Activated T-cell treated with anti-CD3 and anti-CD28 coated beads, Interleukin-2, amount 50 U/mL, for 72 hours (primary cell): ENCODE measurements at regions not wholly inside any gene's neighbourhood (a gene's known extent, or its start where the extent isn't known, plus 50 kb on each side); places are given as distances from the start of the nearest gene placed in this dataset.
A peak's percentile ranks its signal among the peaks of the same experiment; 100 is the strongest.
"Not testable (repeated sequence)": the region's sequence is repeated elsewhere in the genome, so short reads cannot be mapped to it uniquely, and the experiment has no call there.

Source experiments
- ATAC-seq, 2 donors: fragments of 150-1000 bp; cut with Tn5 transposase; replicated peaks in 1 of 2; 2 replicates each; pipeline ENCODE4 v1.10.0; 2021; ENCODE audit warnings: moderate library complexity in 2 of 2, mild to moderate bottlenecking in 1 of 2
- DNase-seq, 2 donors: peaks; one replicate each; pipeline ENCODE4 v3.0.0; 2021 to 2022; ENCODE audit warnings: mixed read lengths in 1 of 2
- H3K27ac Mint-ChIP-seq: one replicate; pipeline ENCODE4 v1.8.0; 2022; ENCODE audit warnings: mild to moderate bottlenecking, moderate library complexity, mixed read lengths
- H3K27me3 Mint-ChIP-seq: one replicate; pipeline ENCODE4 v1.8.0; 2022; ENCODE audit warnings: low read depth, mixed read lengths
- H3K36me3 Mint-ChIP-seq, 2 donors: one replicate each; pipeline ENCODE4 v1.8.0; 2022; ENCODE audit warnings: mixed read lengths in 2 of 2, mild to moderate bottlenecking in 1 of 2; ENCODE audit not compliant: insufficient read depth in 2 of 2
- H3K4me1 Mint-ChIP-seq: one replicate; pipeline ENCODE4 v1.8.0; 2022; ENCODE audit warnings: low read depth, mixed read lengths
- H3K4me3 Mint-ChIP-seq, 2 donors: one replicate each; pipeline ENCODE4 v1.8.0; 2022; ENCODE audit warnings: mild to moderate bottlenecking in 2 of 2, mixed read lengths in 2 of 2, moderate library complexity in 2 of 2
- H3K9me3 Mint-ChIP-seq, 2 donors: one replicate each; pipeline ENCODE4 v1.8.0; 2022; ENCODE audit warnings: mixed read lengths in 2 of 2

DNA sequence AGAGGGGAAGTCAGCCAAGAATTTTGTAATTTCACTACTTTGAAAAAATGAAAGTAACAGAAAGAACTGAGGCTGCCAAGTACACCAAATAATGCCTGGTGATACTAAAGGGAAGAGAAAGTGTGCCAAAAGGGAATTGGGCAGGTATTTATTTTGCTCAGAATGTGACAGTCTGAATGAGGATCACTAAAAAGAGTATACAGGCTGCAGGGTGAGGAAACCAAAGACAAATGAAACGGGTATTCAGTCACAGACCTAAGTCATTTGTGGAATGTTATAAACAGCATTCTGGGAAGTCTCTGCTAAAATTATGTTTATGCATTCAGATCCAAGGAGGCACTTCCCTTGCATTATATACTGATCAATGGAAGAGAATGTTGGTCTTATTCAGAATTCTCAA, 418.6 kb upstream of the SLC39A10 start:
- ATAC-seq (no peak), DNase-seq (no peak)
- Mint-ChIP-seq H3K36me3 (peaks cover 0 to 2% of the 10 kb centered on the region in 2 donors), H3K9me3 (peaks cover 2% of the 10 kb centered on the region in 2 donors), H3K4me3 (no peak overlapping the region), H3K27ac (no peak overlapping the region), H3K27me3 (no peaks in the 10 kb centered on the region), H3K4me1 (no peaks in the 10 kb centered on the region)

DNA sequence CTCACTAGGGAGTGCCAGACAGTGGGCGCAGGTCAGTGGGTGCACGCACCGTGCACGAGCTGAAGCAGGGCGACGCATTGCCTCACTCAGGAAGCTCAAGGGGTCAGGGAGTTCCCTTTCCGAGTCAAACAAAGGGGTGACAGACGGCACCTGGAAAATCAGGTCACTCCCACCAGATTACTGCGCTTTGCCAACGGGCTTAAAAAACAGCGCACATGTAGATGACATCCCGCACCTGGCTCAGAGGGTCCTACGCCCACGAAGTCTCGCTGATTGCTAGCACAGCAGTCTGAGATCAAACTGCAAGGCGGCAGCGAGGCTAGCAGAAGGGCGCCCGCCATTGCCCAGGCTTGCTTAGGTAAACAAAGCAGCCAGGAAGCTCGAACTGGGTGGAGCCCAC, 428.5 kb upstream of the SLC39A10 start:
- H3K9me3 Mint-ChIP-seq, result peaks cover 0 to 13% of the 10 kb centered on the region in 2 donors
- not testable (repeated sequence) for H3K27ac Mint-ChIP-seq, H3K27me3 Mint-ChIP-seq, H3K4me1 Mint-ChIP-seq, H3K36me3 Mint-ChIP-seq, DNase-seq, ATAC-seq, H3K4me3 Mint-ChIP-seq

DNA sequence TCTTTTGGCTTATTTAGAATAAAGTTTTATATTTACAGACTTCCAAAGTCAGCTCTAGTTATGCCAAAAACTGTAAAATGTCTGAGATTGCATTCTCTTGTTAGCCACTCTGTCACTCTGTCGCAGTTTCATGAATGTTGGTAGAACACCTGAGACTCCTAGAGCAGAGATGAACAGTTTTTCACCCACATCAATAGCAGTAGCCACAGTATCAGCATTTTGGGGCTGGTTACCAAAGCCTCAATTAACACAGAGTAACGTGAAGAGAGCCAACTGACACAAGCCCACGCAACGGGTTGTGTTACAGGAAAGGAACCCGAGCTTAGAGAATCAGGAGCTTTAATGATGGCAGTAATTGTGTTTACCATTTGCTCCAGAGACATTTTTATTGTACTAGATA, 443.0 kb upstream of the SLC39A10 start:
- ATAC-seq (no peak), DNase-seq (no peak)
- no peaks in the 10 kb centered on the region for H3K36me3 Mint-ChIP-seq
- H3K4me1 Mint-ChIP-seq, result no peaks in the 10 kb centered on the region
- no peak overlapping the region for H3K4me3 Mint-ChIP-seq
- H3K9me3 Mint-ChIP-seq, result no peaks in the 10 kb centered on the region
- no peak overlapping the region for H3K27ac Mint-ChIP-seq
- H3K27me3 Mint-ChIP-seq, result no peaks in the 10 kb centered on the region

DNA sequence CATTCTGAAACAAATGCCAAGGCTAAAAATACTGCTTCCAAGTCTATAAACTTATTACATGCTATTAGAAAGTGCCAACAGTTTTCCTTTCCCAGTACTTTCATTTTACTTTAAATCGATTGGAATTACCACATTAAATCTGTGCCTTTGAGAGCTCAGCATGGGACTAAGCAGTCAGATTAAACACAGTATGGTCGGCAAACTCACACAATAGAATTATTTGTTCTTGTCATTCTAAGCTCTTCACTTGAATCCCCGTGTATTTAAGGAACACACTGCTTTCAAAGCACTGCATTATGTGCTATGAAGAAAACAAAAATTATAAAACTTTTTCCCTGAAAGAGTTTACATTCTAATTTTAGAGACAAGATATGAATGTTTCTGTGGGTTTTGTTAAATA, 444.4 kb upstream of the SLC39A10 start:
- no peak overlapping the region for H3K27ac Mint-ChIP-seq
- no peaks in the 10 kb centered on the region for H3K4me1 Mint-ChIP-seq
- ATAC-seq (no peak), DNase-seq (no peak)
- H3K36me3 Mint-ChIP-seq, result no peaks in the 10 kb centered on the region
- H3K4me3 Mint-ChIP-seq, result no peak overlapping the region
- peaks cover 0 to 3% of the 10 kb centered on the region in 2 donors for H3K9me3 Mint-ChIP-seq
- H3K27me3 Mint-ChIP-seq, result no peaks in the 10 kb centered on the region

DNA sequence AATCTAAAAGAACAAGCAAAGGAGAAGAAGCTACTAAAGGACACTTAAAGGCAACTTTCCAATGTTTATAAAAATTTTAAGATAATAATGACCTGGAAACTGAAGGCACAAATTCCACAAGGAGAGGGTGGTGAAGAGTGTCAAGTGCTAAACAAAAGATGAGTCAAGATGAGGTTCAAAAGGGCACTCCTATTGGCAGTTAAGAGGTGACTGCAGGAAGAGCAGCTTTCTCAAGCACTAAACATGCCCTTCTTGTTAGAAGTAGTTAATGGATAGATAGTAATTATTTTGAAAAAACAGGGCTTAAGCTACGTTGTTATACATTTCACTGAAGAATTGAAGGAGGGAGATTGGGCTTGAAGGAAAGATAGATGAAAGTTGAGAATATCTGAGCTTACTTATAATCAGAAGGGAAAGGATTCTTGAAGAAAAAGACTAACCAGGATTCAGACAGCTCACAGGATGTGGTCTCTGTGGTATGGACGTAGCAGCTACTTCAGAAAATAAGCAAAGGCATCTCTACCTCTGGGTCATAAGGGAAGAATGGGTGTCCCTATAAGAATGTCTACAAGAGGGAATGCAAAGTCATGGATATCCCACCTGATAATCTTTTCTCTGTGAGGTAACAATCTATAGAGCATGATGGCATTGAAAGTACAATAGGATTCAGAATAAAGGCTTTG, 454.7 kb upstream of the SLC39A10 start:
- ATAC-seq (peak; percentile 63 to 72), DNase-seq (peak in 1 of 2 donors; percentile 4)
- H3K4me3 Mint-ChIP-seq, result no peak overlapping the region
- H3K36me3 Mint-ChIP-seq, result no peaks in the 10 kb centered on the region
- H3K9me3 Mint-ChIP-seq, result no peaks in the 10 kb centered on the region
- no peaks in the 10 kb centered on the region for H3K27me3 Mint-ChIP-seq
- H3K4me1 Mint-ChIP-seq, result peaks cover 13% of the 10 kb centered on the region
- H3K27ac Mint-ChIP-seq, result peak overlapping the region; percentile 27

DNA sequence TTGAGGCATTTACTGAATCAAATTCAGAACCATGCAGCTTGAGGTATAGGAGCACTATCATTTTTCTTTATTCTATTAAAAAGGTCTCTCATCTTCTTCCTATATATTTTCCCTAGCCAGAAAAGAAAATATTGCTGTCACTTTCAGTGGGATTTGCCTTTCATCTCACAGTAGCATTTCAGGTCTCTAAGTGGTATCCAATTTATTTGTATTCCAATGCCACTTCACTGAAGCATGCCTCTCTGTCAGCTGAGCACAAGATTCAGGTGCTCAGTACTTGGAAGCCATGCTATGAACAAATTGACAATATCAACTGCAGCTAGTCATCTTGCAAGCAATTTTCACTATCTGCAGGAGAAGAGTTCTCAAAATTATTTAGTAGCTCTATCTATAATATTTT, 457.2 kb upstream of the SLC39A10 start:
- ATAC-seq (no peak), DNase-seq (no peak)
- Mint-ChIP-seq H3K27ac (no peak overlapping the region), H3K9me3 (no peaks in the 10 kb centered on the region), H3K4me3 (no peak overlapping the region), H3K27me3 (no peaks in the 10 kb centered on the region), H3K4me1 (peaks cover 13% of the 10 kb centered on the region), H3K36me3 (no peaks in the 10 kb centered on the region)

DNA sequence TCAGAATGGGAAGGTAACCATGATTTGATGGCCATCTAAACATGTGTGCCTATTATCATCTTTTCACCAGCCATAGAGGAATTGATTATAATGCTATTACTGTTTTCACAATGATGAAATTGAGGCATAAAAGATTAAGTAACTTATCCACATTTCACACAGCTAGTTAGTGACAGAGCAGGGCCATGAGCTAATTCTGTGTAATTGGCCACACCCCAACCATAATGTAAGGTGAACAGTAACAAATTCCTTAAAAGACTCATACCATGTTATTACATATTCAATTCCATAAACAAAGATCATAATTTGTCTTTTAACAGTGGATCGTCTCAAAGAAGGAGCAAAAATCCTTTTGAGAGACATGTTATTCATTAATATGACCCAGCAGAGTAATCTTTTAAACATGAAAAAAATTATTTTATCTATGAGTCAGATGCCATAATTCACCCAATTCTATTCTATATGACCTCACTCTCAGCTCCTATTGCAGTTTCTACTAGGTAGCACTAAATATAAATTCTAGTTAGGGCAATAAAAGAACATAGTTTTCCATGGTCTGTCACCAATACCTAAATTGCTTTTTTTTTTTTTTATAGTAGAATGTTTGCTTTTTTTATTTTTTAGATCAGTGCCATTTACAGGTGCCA, 475.8 kb upstream of the SLC39A10 start:
- no peak overlapping the region for H3K27ac Mint-ChIP-seq
- H3K27me3 Mint-ChIP-seq, result no peaks in the 10 kb centered on the region
- ATAC-seq, result no peak
- no peaks in the 10 kb centered on the region for H3K9me3 Mint-ChIP-seq
- no peak overlapping the region for H3K4me3 Mint-ChIP-seq
- peaks cover 0 to under 1% of the 10 kb centered on the region in 2 donors for H3K36me3 Mint-ChIP-seq
- no peaks in the 10 kb centered on the region for H3K4me1 Mint-ChIP-seq
- no peak for DNase-seq

DNA sequence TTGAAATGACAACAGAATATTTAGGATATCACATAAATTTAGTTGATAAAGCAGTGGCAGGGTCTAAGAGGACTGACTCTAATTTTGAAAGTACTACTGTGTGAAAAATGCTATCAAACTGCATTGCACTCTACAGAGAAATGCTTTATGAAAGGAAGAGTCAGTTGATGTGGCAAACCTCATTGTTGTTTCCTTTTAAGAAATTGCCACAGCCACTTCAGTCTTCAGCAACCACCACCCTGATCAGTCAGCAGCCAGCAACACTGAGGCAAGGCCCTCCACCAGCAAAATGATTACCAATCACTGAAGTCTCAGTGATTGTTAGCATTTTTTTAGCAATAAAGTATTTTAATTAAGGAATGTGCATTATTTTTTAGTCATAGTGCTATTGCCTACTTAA, 488.7 kb upstream of the SLC39A10 start:
- ATAC-seq (no peak), DNase-seq (no peak)
- Mint-ChIP-seq H3K36me3 (no peaks in the 10 kb centered on the region), H3K4me3 (no peak overlapping the region), H3K4me1 (no peaks in the 10 kb centered on the region), H3K9me3 (peaks cover 1 to 3% of the 10 kb centered on the region in 2 donors), H3K27ac (no peak overlapping the region), H3K27me3 (no peaks in the 10 kb centered on the region)

DNA sequence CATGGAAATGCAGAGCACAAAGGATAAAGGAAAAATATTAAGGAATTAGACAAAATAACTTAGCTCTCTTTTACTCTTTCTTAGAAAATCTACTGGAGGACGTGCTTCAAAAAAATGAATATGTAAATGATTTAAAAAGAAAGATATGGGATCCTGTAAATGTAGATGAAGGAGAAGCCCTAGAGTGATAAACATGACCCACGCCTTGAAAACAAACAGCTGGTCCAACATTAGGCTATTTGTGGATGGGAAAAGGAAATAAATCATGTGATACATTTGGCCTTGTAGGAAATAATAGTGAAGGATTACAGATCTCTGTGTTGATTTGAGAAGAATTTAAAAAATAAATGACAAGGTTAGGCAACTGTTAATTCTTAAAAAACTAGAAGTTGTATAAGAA, 492.1 kb upstream of the SLC39A10 start:
- H3K36me3 Mint-ChIP-seq, result no peaks in the 10 kb centered on the region
- H3K4me1 Mint-ChIP-seq, result no peaks in the 10 kb centered on the region
- H3K4me3 Mint-ChIP-seq, result no peak overlapping the region
- peaks cover 1 to 3% of the 10 kb centered on the region in 2 donors for H3K9me3 Mint-ChIP-seq
- peak overlapping the region; percentile 89 for H3K27ac Mint-ChIP-seq
- H3K27me3 Mint-ChIP-seq, result no peaks in the 10 kb centered on the region
- no peak for ATAC-seq
- no peak for DNase-seq

DNA sequence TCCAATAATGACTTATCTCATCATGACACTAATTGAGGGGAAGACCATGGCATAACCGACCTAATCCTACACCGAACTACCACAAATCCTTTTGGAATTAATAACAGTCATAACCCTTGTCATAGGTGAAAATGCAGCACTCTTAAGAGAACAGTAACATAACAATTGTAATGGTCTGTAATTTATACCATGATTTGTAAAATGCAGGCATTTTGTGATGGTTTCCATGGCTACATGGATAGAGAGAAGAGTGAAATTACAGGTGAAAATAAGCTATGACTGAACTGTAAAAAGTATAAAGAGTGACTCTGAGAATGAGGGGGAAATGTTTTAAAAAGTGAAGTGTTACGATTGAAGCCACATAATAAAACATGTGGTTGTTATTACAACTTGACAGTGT, 494.1 kb upstream of the SLC39A10 start:
- no peaks in the 10 kb centered on the region for H3K36me3 Mint-ChIP-seq

DNA sequence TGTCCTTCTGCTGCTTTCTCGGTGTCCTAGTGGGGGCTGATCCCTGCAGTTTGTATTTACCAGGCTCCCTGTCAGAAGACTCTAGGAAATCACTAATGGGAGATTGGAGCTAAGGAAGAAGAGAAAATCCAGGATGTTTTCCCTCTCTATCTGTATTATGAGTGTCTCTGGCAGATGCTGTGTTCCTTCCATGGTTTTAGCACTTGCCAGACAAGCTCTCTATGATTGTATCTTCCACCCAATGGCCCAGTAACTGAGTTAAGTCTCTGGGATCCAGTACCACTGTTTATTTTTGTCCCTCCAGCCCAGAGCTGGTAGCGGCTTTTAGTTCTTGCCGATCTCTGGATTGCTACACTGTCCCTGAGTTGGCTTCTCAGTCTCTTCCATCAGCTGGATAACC, 494.8 kb upstream of the SLC39A10 start:
- ATAC-seq, result no peak
- Mint-ChIP-seq H3K4me3 (no peak overlapping the region), H3K36me3 (no peaks in the 10 kb centered on the region), H3K4me1 (no peaks in the 10 kb centered on the region), H3K9me3 (peaks cover 0 to 3% of the 10 kb centered on the region in 2 donors), H3K27ac (no peak overlapping the region), H3K27me3 (no peaks in the 10 kb centered on the region)
- no peak for DNase-seq

More for the DNA sequence above, 494.1 kb upstream of the SLC39A10 start:
- H3K4me3 Mint-ChIP-seq, result no peak overlapping the region
- H3K4me1 Mint-ChIP-seq, result no peaks in the 10 kb centered on the region
- DNase-seq (no peak), ATAC-seq (no peak)
- peaks cover 1 to 3% of the 10 kb centered on the region in 2 donors for H3K9me3 Mint-ChIP-seq
- H3K27ac Mint-ChIP-seq, result no peak overlapping the region
- H3K27me3 Mint-ChIP-seq, result no peaks in the 10 kb centered on the region

DNA sequence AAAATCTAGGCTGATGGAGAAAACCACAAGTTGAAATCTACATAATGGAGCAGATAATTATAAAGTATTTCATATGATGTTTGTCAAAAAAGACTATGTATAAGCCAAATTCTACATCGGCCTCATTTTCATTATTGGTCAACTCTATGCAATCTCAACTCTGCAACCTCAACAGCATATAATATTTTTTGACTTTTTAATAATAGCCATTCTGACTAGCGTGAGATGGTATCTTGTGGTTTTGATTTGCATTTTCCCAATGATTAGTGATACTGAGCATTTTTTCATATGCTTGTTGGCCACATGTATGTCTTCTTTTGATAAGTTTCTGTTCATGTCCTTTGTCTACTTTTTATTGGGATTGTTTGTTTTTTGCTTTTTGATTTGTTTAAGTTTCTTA, 496.1 kb upstream of the SLC39A10 start:
- Mint-ChIP-seq H3K36me3 (no peaks in the 10 kb centered on the region), H3K27ac (no peak overlapping the region), H3K9me3 (peaks cover 0 to 3% of the 10 kb centered on the region in 2 donors), H3K4me3 (no peak overlapping the region), H3K4me1 (no peaks in the 10 kb centered on the region), H3K27me3 (no peaks in the 10 kb centered on the region)
- no peak for ATAC-seq
- no peak for DNase-seq

DNA sequence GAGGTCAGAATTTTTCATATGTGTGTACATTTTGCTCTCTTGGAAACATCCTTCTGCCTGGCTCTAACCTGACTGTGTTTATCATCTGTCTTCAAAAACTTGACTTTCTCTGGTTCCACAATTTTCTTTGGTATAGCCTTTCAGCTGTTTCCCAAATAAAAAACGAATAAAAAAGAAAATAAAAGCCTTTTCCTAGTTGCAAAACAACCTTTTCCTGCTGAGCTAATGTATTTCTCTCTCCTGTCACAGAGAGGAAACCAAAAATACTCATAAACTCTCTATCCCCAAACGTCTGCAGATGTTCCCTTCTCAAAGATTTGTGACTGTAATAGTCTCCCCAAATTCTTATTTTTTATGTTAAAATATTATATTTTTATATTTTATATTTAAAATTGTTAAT, 505.3 kb upstream of the SLC39A10 start:
- Mint-ChIP-seq H3K27me3 (no peaks in the 10 kb centered on the region), H3K4me3 (no peak overlapping the region), H3K9me3 (no peaks in the 10 kb centered on the region), H3K4me1 (no peaks in the 10 kb centered on the region), H3K27ac (no peak overlapping the region), H3K36me3 (no peaks in the 10 kb centered on the region)
- no peak for DNase-seq
- ATAC-seq, result no peak

DNA sequence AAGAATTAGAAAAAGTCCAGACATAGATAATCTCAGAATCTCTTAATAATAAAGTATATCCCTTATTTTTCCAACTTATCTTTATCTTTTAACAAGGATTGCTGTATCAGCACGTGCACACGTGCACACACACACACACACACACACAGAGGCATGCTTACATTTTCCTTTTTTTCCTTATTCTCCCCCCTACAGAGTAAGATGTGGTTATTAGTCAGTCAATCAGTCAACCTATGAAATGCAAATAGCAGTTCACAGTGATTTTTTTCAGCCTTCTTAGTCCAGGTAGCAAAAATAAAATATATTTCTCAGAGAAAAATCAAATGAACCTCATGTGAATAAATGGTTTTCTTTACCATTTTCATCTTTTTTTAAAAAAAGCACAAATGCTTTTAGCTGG, 506.2 kb upstream of the SLC39A10 start:
- H3K36me3 Mint-ChIP-seq, result no peaks in the 10 kb centered on the region
- no peak overlapping the region for H3K4me3 Mint-ChIP-seq
- H3K4me1 Mint-ChIP-seq, result no peaks in the 10 kb centered on the region
- H3K27ac Mint-ChIP-seq, result no peak overlapping the region
- ATAC-seq, result no peak
- H3K27me3 Mint-ChIP-seq, result no peaks in the 10 kb centered on the region
- no peaks in the 10 kb centered on the region for H3K9me3 Mint-ChIP-seq
- no peak for DNase-seq
